ENCODE measurements at regions not wholly inside any gene's neighbourhood (a gene's known extent, or its start where the extent isn't known, plus 50 kb on each side); places are given as distances from the start of the nearest gene placed in this dataset.
"Not testable (repeated sequence)": the region's sequence is repeated elsewhere in the genome, so short reads cannot be mapped to it uniquely, and the experiment has no call there.

GRCh38 chr11:87529486-87529885, 491.8 kb downstream of the TMEM135 start:
- no peak for DNase-seq

- no peak for DNase-seq
Observed at GRCh38 chr11:87528752-87529151, 491.0 kb downstream of the TMEM135 start.

- no peak for DNase-seq
Observed at GRCh38 chr11:87523276-87523675, 485.5 kb downstream of the TMEM135 start.

GRCh38 chr11:87518266-87518665, 480.5 kb downstream of the TMEM135 start:
- DNase-seq: no peak

DNA sequence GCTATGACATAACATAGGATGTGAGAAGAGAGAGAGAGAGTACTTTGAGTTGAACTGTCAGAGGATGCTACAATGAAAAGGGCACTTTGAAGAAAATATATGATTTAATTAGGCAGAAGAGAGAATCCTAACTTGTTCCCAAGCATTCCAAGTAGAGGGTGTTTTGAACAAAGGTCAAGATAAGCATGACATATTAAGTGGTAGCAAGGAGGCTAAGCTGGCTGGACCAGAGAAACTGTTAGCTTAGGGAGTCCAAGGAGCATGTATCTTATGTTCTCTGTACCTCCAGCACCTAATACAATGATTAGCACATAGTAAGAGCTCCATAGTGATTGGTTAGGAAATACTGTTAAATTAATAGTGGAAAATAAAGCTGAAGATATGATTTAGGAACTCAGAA, 479.6 kb downstream of the TMEM135 start:
- DNase-seq: no peak

- DNase-seq: not testable (repeated sequence)
Observed at GRCh38 chr11:87507722-87508121, 470.0 kb downstream of the TMEM135 start.

- DNase-seq: not testable (repeated sequence)
Observed at GRCh38 chr11:87506946-87507345, 469.2 kb downstream of the TMEM135 start.

GRCh38 chr11:87501388-87501787, 463.7 kb downstream of the TMEM135 start:
- DNase-seq: no peak

- DNase-seq: not testable (repeated sequence)
Observed at GRCh38 chr11:87494936-87495335, 457.2 kb downstream of the TMEM135 start.

DNA sequence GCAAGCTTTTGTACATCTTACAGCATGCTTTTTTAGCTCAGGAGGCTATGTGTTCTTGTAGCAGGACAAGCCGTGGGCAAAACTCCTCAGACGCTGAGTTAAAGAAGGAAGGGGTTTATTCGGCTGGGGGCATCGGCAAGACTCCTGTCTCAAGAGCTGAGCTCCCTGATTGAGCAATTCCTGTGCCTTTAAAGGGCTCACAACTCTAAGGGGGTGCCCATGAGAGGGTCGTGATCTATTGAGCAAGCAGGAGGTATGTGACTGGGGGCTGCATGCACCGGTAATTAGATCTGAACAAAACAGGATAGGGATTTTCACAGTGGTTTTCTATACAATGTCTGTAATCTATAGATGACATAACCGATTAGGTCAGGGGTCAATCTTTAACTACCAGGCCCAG, 456.3 kb downstream of the TMEM135 start:
- DNase-seq: not testable (repeated sequence)

DNA sequence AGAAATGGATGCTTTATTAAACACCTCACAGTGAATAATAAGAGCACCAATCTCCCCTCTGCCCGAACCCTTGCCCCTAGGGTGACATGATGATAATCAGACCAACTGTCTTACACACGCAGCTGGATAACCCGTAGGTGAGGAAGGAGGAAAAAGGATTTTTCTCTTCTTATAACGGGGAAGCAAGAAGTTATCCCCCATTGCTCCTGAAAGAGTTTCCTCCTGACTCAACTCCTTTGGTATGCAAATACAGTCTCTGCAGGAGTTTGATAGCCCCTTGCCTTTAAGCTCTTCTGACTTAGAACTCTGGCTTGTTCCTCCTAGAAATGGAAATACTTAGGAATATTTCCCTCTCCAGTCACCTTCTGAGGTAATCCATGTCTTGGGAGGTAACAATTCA, 455.8 kb downstream of the TMEM135 start:
- no peak for DNase-seq

DNA sequence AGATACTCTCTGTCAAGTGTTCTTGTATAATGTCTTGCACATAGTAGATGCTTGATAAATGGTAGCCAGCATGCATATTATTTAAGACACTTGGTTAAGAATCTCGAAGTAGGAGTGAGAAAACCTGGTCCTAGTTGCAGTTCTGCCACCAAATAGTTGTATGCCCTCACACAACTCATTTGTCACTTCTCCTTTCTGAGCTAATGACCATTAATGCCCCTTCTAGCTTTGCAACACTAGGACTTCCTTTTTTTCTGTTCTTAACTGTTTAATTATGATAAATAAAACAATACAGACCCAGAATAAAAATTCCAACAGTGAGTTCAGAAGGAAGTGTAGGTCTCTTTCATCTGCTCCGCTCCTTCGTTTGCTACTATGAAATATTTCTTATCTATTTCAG, 453.6 kb downstream of the TMEM135 start:
- DNase-seq: no peak

- DNase-seq: no peak
Observed at GRCh38 chr11:87490671-87491070, 452.9 kb downstream of the TMEM135 start.

DNA sequence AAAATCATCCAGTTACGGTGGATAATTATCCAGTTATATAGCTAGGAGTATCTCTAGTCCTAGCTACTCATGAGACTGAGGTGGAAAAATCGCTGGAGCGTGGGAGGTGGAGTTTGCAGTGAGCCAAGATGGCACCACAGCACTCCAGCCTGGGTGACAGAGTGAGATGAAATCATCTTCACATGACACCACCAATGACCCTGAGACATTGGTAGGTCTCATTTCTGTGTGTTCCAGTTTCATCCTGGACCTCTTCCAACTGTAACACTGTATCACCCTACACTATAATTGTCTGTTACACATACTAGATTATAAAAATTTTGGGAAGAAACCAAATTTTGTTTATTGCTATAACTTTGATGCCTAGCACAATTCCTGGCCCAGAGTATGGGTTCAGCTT, 446.8 kb downstream of the TMEM135 start:
- DNase-seq: no peak

GRCh38 chr11:87477321-87477720, 439.6 kb downstream of the TMEM135 start:
- DNase-seq: no peak

DNA sequence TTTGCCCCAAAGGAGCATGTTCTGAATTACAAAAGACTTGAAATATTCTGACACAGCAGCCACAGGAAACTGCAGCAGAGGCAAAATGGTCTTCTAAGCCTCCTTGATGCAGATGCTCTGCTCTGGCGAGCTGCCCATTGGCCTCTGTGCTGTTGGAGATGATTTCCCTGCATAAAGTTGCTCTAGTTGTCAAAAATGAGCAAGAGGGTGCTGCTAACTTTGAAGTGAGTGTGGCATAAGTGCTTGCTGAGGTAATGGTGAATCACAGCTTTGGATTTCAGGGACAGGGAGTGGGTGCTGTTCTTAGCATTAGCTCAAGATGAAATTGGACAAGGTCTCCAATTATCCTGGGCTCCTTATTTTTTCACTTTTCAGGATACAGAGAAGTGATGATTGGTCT, 435.4 kb downstream of the TMEM135 start:
- DNase-seq: no peak

DNA sequence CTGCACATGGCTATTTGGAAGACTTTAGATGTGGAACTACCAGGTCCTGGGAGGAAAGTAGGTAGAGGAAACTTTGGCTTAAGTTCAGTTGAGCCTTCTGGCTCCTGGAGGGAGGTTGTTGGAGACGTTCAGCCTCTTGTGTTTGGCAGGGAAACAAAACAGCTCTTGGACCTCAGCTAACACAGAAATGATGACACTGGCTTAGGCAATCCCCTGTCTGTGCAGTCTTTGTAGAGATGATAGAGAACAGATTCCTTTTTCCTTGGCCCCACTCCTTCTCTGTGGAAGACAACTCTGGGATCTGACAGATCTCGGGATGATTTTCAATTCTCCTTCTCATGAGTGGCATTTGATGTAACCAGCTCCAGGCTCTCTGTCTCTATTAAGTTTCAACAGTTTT, 428.5 kb downstream of the TMEM135 start:
- DNase-seq: no peak

DNA sequence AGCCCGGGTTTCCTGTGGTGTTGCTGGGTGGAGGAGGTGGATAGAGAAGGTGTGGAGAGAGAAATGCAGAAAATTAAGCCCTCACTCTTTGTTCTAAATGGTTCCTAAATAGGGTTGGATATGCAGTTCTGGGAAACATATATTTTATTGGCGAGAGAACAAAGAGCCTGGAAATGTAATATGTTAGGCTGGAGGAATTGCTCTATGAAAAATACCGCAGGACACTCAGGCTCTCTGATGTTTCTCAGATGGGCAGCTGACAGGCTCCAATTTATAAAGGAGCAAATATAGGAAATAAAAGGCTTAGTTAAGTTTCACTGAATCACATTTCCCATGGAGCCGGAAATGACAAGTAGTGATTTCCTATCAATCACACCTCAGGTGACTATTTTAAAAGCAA, 428.0 kb downstream of the TMEM135 start:
- DNase-seq: no peak

DNA sequence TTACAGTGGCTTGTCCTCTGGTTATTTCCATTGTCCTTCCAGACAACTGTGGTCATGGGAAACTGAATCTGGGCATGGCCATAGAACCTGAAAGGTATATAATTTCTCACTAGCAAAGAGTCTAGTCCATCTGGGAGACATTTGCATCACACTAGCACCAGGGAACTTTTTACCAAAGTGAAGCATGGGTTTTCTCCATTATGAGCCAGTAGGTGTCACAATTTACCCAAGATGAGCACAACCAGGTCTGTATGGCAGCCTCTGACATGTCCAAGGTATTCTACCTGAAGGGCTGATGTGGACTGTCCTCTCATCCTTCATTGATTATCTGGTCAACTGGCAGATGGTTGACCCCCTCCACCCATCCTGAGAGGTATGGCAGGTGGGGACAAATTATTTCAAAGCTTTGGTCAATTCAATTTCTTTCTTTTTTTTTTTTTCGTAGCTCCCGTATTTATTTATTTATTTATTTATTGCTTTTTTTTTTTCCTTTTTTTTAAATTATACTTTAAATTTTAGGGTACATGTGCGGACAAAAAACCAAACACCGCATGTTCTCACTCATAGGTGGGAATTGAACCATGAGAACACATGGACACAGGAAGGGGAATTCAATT, 425.9 kb downstream of the TMEM135 start:
- DNase-seq: no peak

DNA sequence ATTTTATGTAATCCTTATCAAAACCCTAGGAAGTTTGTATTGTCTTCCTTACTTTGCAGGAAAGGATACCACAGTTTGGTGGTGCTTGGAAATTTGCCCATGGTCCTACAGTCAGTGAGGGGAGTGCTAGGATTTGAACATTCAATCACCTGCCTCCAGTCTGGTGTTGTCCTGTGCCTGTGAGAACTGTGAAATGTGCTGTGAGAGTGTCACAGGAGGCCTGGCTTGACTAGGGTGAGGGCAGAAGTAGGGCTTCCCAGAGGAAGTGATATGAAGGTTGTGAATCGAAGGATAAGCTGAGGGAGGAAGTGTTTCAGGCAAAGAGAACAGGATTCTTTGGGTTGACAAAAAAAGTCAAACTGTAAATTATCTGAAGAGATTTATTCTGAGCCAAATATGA, 424.4 kb downstream of the TMEM135 start:
- DNase-seq: no peak

- DNase-seq: no peak
Observed at GRCh38 chr11:87460842-87461637, 423.3 kb downstream of the TMEM135 start.

DNA sequence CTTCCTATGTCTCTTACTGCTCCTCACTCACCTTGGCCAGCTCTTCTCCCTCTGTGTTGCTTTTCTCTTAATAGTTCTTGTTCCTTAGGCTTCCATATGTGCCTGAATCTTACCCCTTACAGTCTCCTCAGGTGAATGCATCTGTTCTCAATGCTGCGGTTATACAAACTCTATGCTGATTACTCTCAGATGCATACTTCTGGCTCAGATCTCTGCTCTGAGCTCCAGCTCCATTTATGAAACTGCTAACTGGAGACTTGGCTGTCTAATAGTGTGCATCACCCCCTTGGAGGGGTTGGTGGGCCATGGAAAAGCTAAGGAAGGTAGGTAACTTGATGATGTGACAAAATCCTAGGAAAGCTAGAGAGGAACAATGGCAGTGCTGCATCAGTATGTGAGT, 422.5 kb downstream of the TMEM135 start:
- no peak for DNase-seq

DNA sequence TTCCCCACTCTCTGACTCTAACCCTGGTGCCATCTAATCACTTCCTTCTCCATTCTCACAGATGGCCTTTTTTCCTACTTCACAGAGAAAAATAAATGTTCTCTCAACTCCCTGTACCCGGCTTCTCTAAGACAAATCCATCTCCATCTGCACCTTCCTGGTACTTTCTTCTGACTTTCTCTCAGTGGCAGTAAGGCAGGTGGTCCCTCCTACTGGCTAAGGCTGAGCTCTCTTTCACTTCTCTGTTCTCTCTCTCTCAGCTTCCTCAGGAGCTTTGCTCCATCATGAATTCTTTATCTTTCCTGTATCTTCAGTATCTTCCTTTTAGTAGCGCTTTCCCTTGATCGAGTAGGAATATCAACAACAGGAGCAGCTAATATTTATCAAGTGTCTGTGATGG, 421.6 kb downstream of the TMEM135 start:
- no peak for DNase-seq

DNA sequence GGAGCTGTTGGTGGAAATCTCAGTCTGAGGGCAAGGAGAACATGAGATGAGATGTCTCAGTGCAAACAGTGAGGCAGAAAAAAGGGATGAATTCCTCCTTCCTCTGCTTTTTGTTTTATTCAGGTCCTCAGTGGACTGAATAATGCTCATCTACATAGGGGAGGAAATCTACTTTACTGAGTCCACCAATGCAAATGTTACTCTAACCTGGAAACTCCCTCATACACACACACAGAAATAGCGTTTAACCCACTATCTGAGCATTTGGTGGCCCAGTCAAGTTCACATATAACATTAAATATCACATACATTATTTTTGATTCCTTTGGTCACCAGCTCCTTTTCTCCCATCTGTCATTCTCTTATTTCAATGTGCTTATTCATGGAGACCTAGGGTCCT, 418.8 kb downstream of the TMEM135 start:
- no peak for DNase-seq

DNA sequence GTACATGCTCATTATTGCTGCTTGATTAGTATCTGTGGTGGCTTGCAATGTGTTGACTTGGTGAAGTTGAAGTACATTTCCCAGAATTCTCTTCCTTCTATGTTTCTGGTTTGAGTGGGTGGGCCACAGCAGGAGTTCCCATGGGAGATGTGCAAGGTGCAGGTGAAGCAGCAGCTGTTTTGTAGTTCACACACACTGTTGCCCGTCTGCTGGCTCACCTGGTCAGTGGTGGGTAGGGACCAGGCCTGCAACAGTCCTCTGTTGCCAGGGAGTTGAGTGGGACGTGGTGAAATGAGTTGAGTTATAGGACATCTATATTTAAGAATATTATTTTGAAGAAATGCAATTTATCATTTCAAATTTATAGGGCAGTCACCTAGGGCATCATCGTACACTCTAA, 417.4 kb downstream of the TMEM135 start:
- no peak for DNase-seq
